ENCODE measurements at regions not wholly inside any gene's neighbourhood (a gene's known extent, or its start where the extent isn't known, plus 50 kb on each side); places are given as distances from the start of the nearest gene placed in this dataset.

DNA sequence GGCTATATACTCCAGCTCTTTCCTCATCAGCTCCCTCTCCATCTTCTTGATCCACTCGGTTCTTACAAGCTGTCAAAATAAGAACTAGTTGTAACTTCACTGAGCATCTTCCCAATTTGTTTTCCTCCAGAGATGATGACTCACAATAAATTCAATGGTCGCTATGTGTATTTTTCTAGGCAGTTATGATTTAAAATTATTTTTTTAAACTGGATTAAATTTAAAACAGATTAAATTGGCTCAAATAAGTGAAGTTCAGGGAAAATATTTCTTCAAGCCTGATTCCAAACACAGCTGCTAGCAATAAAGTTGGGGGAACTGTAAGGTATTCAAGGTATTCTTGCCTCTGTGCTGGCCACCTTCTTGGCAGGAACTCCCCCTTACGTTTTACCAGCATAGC, 717.7 kb upstream of the USP15 start:
- TF ChIP-seq, protein P1, sequence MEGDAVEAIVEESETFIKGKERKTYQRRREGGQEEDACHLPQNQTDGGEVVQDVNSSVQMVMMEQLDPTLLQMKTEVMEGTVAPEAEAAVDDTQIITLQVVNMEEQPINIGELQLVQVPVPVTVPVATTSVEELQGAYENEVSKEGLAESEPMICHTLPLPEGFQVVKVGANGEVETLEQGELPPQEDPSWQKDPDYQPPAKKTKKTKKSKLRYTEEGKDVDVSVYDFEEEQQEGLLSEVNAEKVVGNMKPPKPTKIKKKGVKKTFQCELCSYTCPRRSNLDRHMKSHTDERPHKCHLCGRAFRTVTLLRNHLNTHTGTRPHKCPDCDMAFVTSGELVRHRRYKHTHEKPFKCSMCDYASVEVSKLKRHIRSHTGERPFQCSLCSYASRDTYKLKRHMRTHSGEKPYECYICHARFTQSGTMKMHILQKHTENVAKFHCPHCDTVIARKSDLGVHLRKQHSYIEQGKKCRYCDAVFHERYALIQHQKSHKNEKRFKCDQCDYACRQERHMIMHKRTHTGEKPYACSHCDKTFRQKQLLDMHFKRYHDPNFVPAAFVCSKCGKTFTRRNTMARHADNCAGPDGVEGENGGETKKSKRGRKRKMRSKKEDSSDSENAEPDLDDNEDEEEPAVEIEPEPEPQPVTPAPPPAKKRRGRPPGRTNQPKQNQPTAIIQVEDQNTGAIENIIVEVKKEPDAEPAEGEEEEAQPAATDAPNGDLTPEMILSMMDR (IDR thresholded peaks at IDR 0.05), result no peak
- Histone ChIP-seq H3K36me3 (ENCODE audit: control insufficient read depth, insufficient read depth, low read length) (no peaks in the 10 kb centered on the region), H3K9ac (no peak overlapping the region), H3K9me3 (ENCODE audit: control insufficient read depth, low read length) (no peaks in the 10 kb centered on the region), H2AFZ (no peak overlapping the region), H3K4me3 (ENCODE audit: low read depth, low read length) (no peak overlapping the region), H3K4me1 (no peaks in the 10 kb centered on the region), H3K27ac (no peak overlapping the region), H3K27me3 (ENCODE audit: control insufficient read depth, insufficient read depth, low read length) (no peaks in the 10 kb centered on the region), H3K4me2 (ENCODE audit: low read length) (no peak overlapping the region), H3K79me2 (no peaks in the 10 kb centered on the region)

DNA sequence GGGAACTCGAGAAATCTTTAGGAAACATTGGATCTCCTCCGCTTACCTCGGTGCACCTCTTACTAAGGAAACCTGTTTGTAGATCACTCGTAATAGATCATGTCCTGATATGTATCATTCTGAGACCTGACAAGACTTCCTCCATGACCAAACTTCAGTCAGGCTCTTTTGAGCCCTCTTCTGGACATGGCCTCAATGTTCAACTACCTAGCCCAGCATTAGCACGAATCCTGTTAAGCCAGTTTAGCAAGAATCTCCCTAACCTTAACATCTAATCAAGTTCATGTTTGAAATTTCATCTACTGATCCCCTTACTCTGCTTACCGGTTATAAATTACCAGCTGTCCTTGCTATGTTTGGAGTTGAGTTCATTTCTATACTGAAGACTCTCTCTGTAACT, 713.9 kb upstream of the USP15 start:
- TF ChIP-seq, protein P1 (IDR thresholded peaks at IDR 0.05), result no peak
- Histone ChIP-seq H3K4me1 (no peaks in the 10 kb centered on the region), H3K9me3 (ENCODE audit: control insufficient read depth, low read length) (no peaks in the 10 kb centered on the region), H3K27me3 (ENCODE audit: control insufficient read depth, insufficient read depth, low read length) (no peaks in the 10 kb centered on the region), H2AFZ (no peak overlapping the region), H3K79me2 (no peaks in the 10 kb centered on the region), H3K4me2 (ENCODE audit: low read length) (no peak overlapping the region), H3K4me3 (ENCODE audit: low read depth, low read length) (no peak overlapping the region), H3K27ac (no peak overlapping the region), H3K9ac (no peak overlapping the region), H3K36me3 (ENCODE audit: control insufficient read depth, insufficient read depth, low read length) (no peaks in the 10 kb centered on the region)

GRCh38 chr12:61553091-61553490, 707.1 kb upstream of the USP15 start:
- Histone ChIP-seq H3K79me2 (no peaks in the 10 kb centered on the region), H3K4me3 (ENCODE audit: low read depth, low read length) (no peak overlapping the region), H3K27me3 (ENCODE audit: control insufficient read depth, insufficient read depth, low read length) (no peaks in the 10 kb centered on the region), H3K27ac (no peak overlapping the region), H3K4me2 (ENCODE audit: low read length) (no peak overlapping the region), H2AFZ (no peak overlapping the region), H3K4me1 (no peaks in the 10 kb centered on the region), H3K9ac (no peak overlapping the region), H3K36me3 (ENCODE audit: control insufficient read depth, insufficient read depth, low read length) (no peaks in the 10 kb centered on the region), H3K9me3 (ENCODE audit: control insufficient read depth, low read length) (no peaks in the 10 kb centered on the region)
- TF ChIP-seq, protein P1 (IDR thresholded peaks at IDR 0.05), result no peak

GRCh38 chr12:61554268-61555008, 705.8 kb upstream of the USP15 start:
- H3K9ac ChIP-seq, result no peak overlapping the region
- H3K79me2 ChIP-seq, result no peaks in the 10 kb centered on the region
- no peaks in the 10 kb centered on the region for H3K9me3 ChIP-seq (ENCODE audit: control insufficient read depth, low read length)
- H3K4me2 ChIP-seq (ENCODE audit: low read length), result no peak overlapping the region
- H3K4me3 ChIP-seq (ENCODE audit: low read depth, low read length), result no peak overlapping the region
- H3K27ac ChIP-seq, result no peak overlapping the region
- no peaks in the 10 kb centered on the region for H3K27me3 ChIP-seq (ENCODE audit: control insufficient read depth, insufficient read depth, low read length)
- no peak overlapping the region for H2AFZ ChIP-seq
- no peaks in the 10 kb centered on the region for H3K4me1 ChIP-seq
- TF ChIP-seq, protein P1 (IDR thresholded peaks at IDR 0.05), result no peak
- no peaks in the 10 kb centered on the region for H3K36me3 ChIP-seq (ENCODE audit: control insufficient read depth, insufficient read depth, low read length)
